Transverse colon (tissue), 4 donors: ENCODE measurements at regions not wholly inside any gene's neighbourhood (a gene's known extent, or its start where the extent isn't known, plus 50 kb on each side); places are given as distances from the start of the nearest gene placed in this dataset.

Source experiments
- CTCF ChIP-seq, 5 experiments: fragments of 200-600 bp in 3 of 5; fragments of 450-650 bp in 2 of 5; sonication (generic) in 3 of 5; IDR thresholded peaks; 1 replicate in 2 of 5; 2 replicates in 3 of 5; pipeline ENCODE4 v1.5.1; 2016 to 2017; ENCODE audit warnings: antibody characterized with exemption in 5 of 5, inconsistent platforms in 3 of 5, mild to moderate bottlenecking in 2 of 5, moderate library complexity in 1 of 5
- EP300 ChIP-seq: sonication (generic); formaldehyde crosslinking; IDR thresholded peaks from one replicate; pipeline ENCODE4 v1.6.1; 2017; ENCODE audit warnings: antibody characterized with exemption, low read depth
- POLR2A ChIP-seq: fragments of 450-650 bp; IDR thresholded peaks from one replicate; pipeline ENCODE4 v1.6.1; 2016; ENCODE audit warnings: antibody characterized with exemption, mild to moderate bottlenecking, moderate library complexity
- POLR2AphosphoS5 ChIP-seq, 3 donors: sonication (generic); formaldehyde crosslinking; IDR thresholded peaks; one replicate each; pipeline ENCODE4 v1.6.1; 2016; ENCODE audit warnings: antibody characterized with exemption in 3 of 3

GRCh38 chr1:30641572-30642353 lies 81.6 kb downstream of the MATN1 start:
- TF ChIP-seq CTCF (IDR thresholded peaks at IDR 0.05) = no peak
- TF ChIP-seq EP300 = no peak
- TF ChIP-seq POLR2AphosphoS5 (IDR thresholded peaks at IDR 0.05) = no peak
- TF ChIP-seq POLR2A = no peak
